ENCODE measurements at regions not wholly inside any gene's neighbourhood (a gene's known extent, or its start where the extent isn't known, plus 50 kb on each side); places are given as distances from the start of the nearest gene placed in this dataset.

GRCh38 chr13:78004821-78005220 lies 86.2 kb upstream of the EDNRB start:
- 27% methylated on average over 1 of the region's 2 CpGs for WGBS (ENCODE audit: insufficient coverage)
- H3K27me3 ChIP-seq (ENCODE audit: control insufficient read depth, insufficient read depth, low read length) = no peaks in the 10 kb centered on the region
- DNase-seq (ENCODE audit: low read depth in 4 of 6, low spot score in 6 of 6) = peak in 1 of 6 donors; percentile 35

DNA sequence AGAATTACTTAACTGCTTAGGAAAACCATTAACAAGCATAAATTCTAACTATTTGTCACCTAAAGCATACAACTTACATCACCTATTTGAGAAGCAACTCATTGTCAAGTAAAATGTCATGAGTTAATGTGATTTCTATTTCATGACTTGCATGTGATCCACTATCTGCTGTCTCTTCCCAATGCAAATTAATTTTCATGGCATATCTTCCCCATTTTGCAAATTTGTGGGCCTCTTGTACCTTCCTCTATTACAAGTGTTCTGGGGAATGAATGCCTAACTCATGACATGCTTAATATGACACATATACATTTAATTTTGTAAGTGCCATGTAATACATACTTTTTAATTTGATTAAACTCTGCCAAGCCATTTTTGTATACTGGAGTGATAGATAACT lies 81.1 kb upstream of the EDNRB start:
- DNase-seq (ENCODE audit: low read depth in 4 of 6, low spot score in 6 of 6) = no peak
- Histone ChIP-seq H3K4me3 (ENCODE audit: low read depth, low read length) (no peak overlapping the region), H3K9me3 (ENCODE audit: control insufficient read depth, insufficient read depth, low read length) (no peaks in the 10 kb centered on the region), H3K27me3 (ENCODE audit: control insufficient read depth, insufficient read depth, low read length) (no peaks in the 10 kb centered on the region), H3K4me1 (ENCODE audit: control insufficient read depth, insufficient read depth, low read length) (no peaks in the 10 kb centered on the region), H3K27ac (ENCODE audit: low read depth, low read length) (no peak overlapping the region), H3K36me3 (ENCODE audit: control insufficient read depth, insufficient read depth, low read length) (no peaks in the 10 kb centered on the region)

More at GRCh38 chr13:78004821-78005220, 86.2 kb upstream of the EDNRB start:
- H3K9me3 ChIP-seq (ENCODE audit: control insufficient read depth, insufficient read depth, low read length) = no peaks in the 10 kb centered on the region
- H3K4me1 ChIP-seq (ENCODE audit: control insufficient read depth, insufficient read depth, low read length) = no peaks in the 10 kb centered on the region
- H3K27ac ChIP-seq (ENCODE audit: low read depth, low read length) = no peak overlapping the region
- H3K36me3 ChIP-seq (ENCODE audit: control insufficient read depth, insufficient read depth, low read length) = no peaks in the 10 kb centered on the region
- H3K4me3 ChIP-seq (ENCODE audit: low read depth, low read length) = no peak overlapping the region

- Histone ChIP-seq H3K4me1 (ENCODE audit: control insufficient read depth, insufficient read depth, low read length) (no peaks in the 10 kb centered on the region), H3K27me3 (ENCODE audit: control insufficient read depth, insufficient read depth, low read length) (no peaks in the 10 kb centered on the region), H3K36me3 (ENCODE audit: control insufficient read depth, insufficient read depth, low read length) (no peaks in the 10 kb centered on the region), H3K9me3 (ENCODE audit: control insufficient read depth, insufficient read depth, low read length) (no peaks in the 10 kb centered on the region), H3K4me3 (ENCODE audit: low read depth, low read length) (no peak overlapping the region), H3K27ac (ENCODE audit: low read depth, low read length) (peak overlapping the region; percentile 35)
- no CpG with 5 or more reads among the region's 3 CpGs for WGBS (ENCODE audit: insufficient coverage)
- DNase-seq (ENCODE audit: low read depth in 4 of 6, low spot score in 6 of 6) = no peak
Observed at GRCh38 chr13:77994166-77994565, 75.5 kb upstream of the EDNRB start.

- no peak overlapping the region for H3K4me3 ChIP-seq (ENCODE audit: low read depth, low read length)
- no peak overlapping the region for H3K27ac ChIP-seq (ENCODE audit: low read depth, low read length)
- no peaks in the 10 kb centered on the region for H3K27me3 ChIP-seq (ENCODE audit: control insufficient read depth, insufficient read depth, low read length)
- no peaks in the 10 kb centered on the region for H3K36me3 ChIP-seq (ENCODE audit: control insufficient read depth, insufficient read depth, low read length)
- DNase-seq (ENCODE audit: low read depth in 4 of 6, low spot score in 6 of 6) = peak in 2 of 6 donors; percentile 5 to 11
- no peaks in the 10 kb centered on the region for H3K9me3 ChIP-seq (ENCODE audit: control insufficient read depth, insufficient read depth, low read length)
- no peaks in the 10 kb centered on the region for H3K4me1 ChIP-seq (ENCODE audit: control insufficient read depth, insufficient read depth, low read length)
- WGBS (ENCODE audit: insufficient coverage) = no CpG with 5 or more reads among the region's 4 CpGs
Observed at GRCh38 chr13:77991003-77991402, 72.4 kb upstream of the EDNRB start.

GRCh38 chr13:77989281-77989680 lies 70.7 kb upstream of the EDNRB start:
- Histone ChIP-seq H3K36me3 (ENCODE audit: control insufficient read depth, insufficient read depth, low read length) (no peaks in the 10 kb centered on the region), H3K27ac (ENCODE audit: low read depth, low read length) (no peak overlapping the region), H3K9me3 (ENCODE audit: control insufficient read depth, insufficient read depth, low read length) (no peaks in the 10 kb centered on the region), H3K4me1 (ENCODE audit: control insufficient read depth, insufficient read depth, low read length) (no peaks in the 10 kb centered on the region), H3K4me3 (ENCODE audit: low read depth, low read length) (no peak overlapping the region), H3K27me3 (ENCODE audit: control insufficient read depth, insufficient read depth, low read length) (no peaks in the 10 kb centered on the region)
- peak in 1 of 6 donors; percentile 64 for DNase-seq (ENCODE audit: low read depth in 4 of 6, low spot score in 6 of 6)
- WGBS (ENCODE audit: insufficient coverage) = no CpG with 5 or more reads among the region's 2 CpGs

DNA sequence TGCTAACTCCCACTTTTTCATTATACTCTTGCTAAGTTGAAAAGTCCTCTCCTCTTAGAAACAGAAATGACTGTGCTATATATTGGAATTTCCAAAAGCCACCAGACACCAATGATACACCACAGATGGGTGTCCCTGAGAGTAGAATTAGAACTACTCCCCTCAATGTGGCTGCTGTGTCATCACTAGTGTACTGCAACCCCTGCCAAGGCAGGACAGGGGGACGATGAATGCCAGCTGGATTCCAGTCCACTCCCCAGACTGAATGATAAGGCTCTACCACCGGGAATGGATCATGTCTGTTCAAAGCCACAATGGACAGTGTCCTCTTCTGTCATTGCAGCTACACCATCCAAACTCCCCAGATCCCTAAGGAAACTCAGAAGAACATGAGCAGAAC lies 69.7 kb upstream of the EDNRB start:
- 88% methylated on average over 2 of the region's 2 CpGs for WGBS (ENCODE audit: insufficient coverage)

GRCh38 chr13:77986713-77987112 lies 68.1 kb upstream of the EDNRB start:
- H3K27ac ChIP-seq (ENCODE audit: low read depth, low read length) = no peak overlapping the region
- WGBS (ENCODE audit: insufficient coverage) = 81% methylated on average over 5 of the region's 5 CpGs
- DNase-seq (ENCODE audit: low read depth in 4 of 6, low spot score in 6 of 6) = no peak

More for the DNA sequence above, 69.7 kb upstream of the EDNRB start:
- Histone ChIP-seq H3K36me3 (ENCODE audit: control insufficient read depth, insufficient read depth, low read length) (no peaks in the 10 kb centered on the region), H3K9me3 (ENCODE audit: control insufficient read depth, insufficient read depth, low read length) (no peaks in the 10 kb centered on the region), H3K4me1 (ENCODE audit: control insufficient read depth, insufficient read depth, low read length) (no peaks in the 10 kb centered on the region), H3K4me3 (ENCODE audit: low read depth, low read length) (no peak overlapping the region), H3K27me3 (ENCODE audit: control insufficient read depth, insufficient read depth, low read length) (no peaks in the 10 kb centered on the region), H3K27ac (ENCODE audit: low read depth, low read length) (no peak overlapping the region)
- DNase-seq (ENCODE audit: low read depth in 4 of 6, low spot score in 6 of 6) = no peak

GRCh38 chr13:77985866-77986636 lies 67.4 kb upstream of the EDNRB start:
- no peaks in the 10 kb centered on the region for H3K4me1 ChIP-seq (ENCODE audit: control insufficient read depth, insufficient read depth, low read length)
- peak in 1 of 6 donors; percentile 17 for DNase-seq (ENCODE audit: low read depth in 4 of 6, low spot score in 6 of 6)
- H3K9me3 ChIP-seq (ENCODE audit: control insufficient read depth, insufficient read depth, low read length) = peaks cover 2% of the 10 kb centered on the region
- H3K4me3 ChIP-seq (ENCODE audit: low read depth, low read length) = no peak overlapping the region
- H3K36me3 ChIP-seq (ENCODE audit: control insufficient read depth, insufficient read depth, low read length) = no peaks in the 10 kb centered on the region
- 43% methylated on average over 1 of the region's 3 CpGs for WGBS (ENCODE audit: insufficient coverage)
- H3K27me3 ChIP-seq (ENCODE audit: control insufficient read depth, insufficient read depth, low read length) = no peaks in the 10 kb centered on the region
- H3K27ac ChIP-seq (ENCODE audit: low read depth, low read length) = no peak overlapping the region

More at GRCh38 chr13:77986713-77987112, 68.1 kb upstream of the EDNRB start:
- no peak overlapping the region for H3K4me3 ChIP-seq (ENCODE audit: low read depth, low read length)
- H3K4me1 ChIP-seq (ENCODE audit: control insufficient read depth, insufficient read depth, low read length) = no peaks in the 10 kb centered on the region
- H3K27me3 ChIP-seq (ENCODE audit: control insufficient read depth, insufficient read depth, low read length) = no peaks in the 10 kb centered on the region
- H3K36me3 ChIP-seq (ENCODE audit: control insufficient read depth, insufficient read depth, low read length) = no peaks in the 10 kb centered on the region
- peaks cover 2% of the 10 kb centered on the region for H3K9me3 ChIP-seq (ENCODE audit: control insufficient read depth, insufficient read depth, low read length)

- Histone ChIP-seq H3K4me1 (ENCODE audit: control insufficient read depth, insufficient read depth, low read length) (no peaks in the 10 kb centered on the region), H3K27ac (ENCODE audit: low read depth, low read length) (no peak overlapping the region), H3K9me3 (ENCODE audit: control insufficient read depth, insufficient read depth, low read length) (peaks cover 2% of the 10 kb centered on the region), H3K27me3 (ENCODE audit: control insufficient read depth, insufficient read depth, low read length) (no peaks in the 10 kb centered on the region), H3K4me3 (ENCODE audit: low read depth, low read length) (no peak overlapping the region), H3K36me3 (ENCODE audit: control insufficient read depth, insufficient read depth, low read length) (no peaks in the 10 kb centered on the region)
- peak in 1 of 6 donors; percentile 14 for DNase-seq (ENCODE audit: low read depth in 4 of 6, low spot score in 6 of 6)
- WGBS (ENCODE audit: insufficient coverage) = no CpG with 5 or more reads among the region's 1 CpG
Observed at GRCh38 chr13:77981281-77981881, 62.8 kb upstream of the EDNRB start.

DNA sequence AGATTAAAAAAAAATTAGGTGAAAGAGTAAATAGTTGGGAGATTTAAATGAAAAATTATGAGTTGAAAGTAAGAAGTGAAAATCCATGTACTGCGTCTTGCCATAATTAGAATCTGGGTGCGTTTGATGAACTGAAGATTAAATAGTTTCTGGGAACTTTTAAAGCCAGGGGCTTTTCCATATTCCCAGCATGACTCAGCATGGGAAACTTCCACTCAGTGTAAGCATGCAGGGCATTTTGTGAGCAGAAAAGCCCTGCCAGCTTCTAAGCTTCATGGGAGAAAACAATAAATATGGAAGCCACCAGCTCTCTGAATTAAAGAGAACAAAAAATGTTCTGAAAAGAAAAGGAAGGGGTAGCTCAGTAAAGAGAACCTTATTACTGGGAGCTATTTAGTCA lies 62.0 kb upstream of the EDNRB start:
- H3K4me3 ChIP-seq (ENCODE audit: low read depth, low read length) = no peak overlapping the region
- H3K27me3 ChIP-seq (ENCODE audit: control insufficient read depth, insufficient read depth, low read length) = no peaks in the 10 kb centered on the region
- peak in 2 of 6 donors; percentile 26 for DNase-seq (ENCODE audit: low read depth in 4 of 6, low spot score in 6 of 6)
- WGBS (ENCODE audit: insufficient coverage) = 83% methylated on average over 1 of the region's 2 CpGs
- H3K9me3 ChIP-seq (ENCODE audit: control insufficient read depth, insufficient read depth, low read length) = peaks cover 2% of the 10 kb centered on the region
- H3K36me3 ChIP-seq (ENCODE audit: control insufficient read depth, insufficient read depth, low read length) = no peaks in the 10 kb centered on the region
- no peaks in the 10 kb centered on the region for H3K4me1 ChIP-seq (ENCODE audit: control insufficient read depth, insufficient read depth, low read length)
- peak overlapping the region; percentile 4 for H3K27ac ChIP-seq (ENCODE audit: low read depth, low read length)

All from spinal cord (tissue), 9 donors.